Lung (tissue), 11 donors: ENCODE measurements at regions not wholly inside any gene's neighbourhood (a gene's known extent, or its start where the extent isn't known, plus 50 kb on each side); places are given as distances from the start of the nearest gene placed in this dataset.

Source experiments
- ATAC-seq: fragments of 200-7000 bp; cut with Tn5 transposase; one replicate; pipeline ENCODE4 v1.9.1; 2020; ENCODE audit warnings: moderate number of reproducible peaks; ENCODE audit not compliant: insufficient read depth, low FRiP score
- DNase-seq, 3 donors: peaks; one replicate each; pipeline ENCODE4 v3.0.0-alpha.2; 2013 to 2017
- H3K27ac ChIP-seq, 2 donors: one replicate each; pipeline ENCODE4 v1.5.1; 2013; ENCODE audit warnings: mild to moderate bottlenecking in 2 of 2, moderate library complexity in 2 of 2, control low read depth in 1 of 2, inconsistent platforms in 1 of 2, low read depth in 1 of 2, low read length in 1 of 2
- H3K27me3 ChIP-seq, 3 donors: one replicate each; pipeline ENCODE4 v1.5.1; 2013; ENCODE audit warnings: low read length in 2 of 3; ENCODE audit not compliant: control insufficient read depth in 3 of 3, insufficient read depth in 3 of 3
- H3K36me3 ChIP-seq, 4 donors: one replicate each; pipeline ENCODE4 v1.5.1; 2013; ENCODE audit warnings: low read length in 4 of 4, mild to moderate bottlenecking in 1 of 4, moderate library complexity in 1 of 4; ENCODE audit not compliant: control insufficient read depth in 4 of 4, insufficient read depth in 4 of 4
- H3K4me1 ChIP-seq, 5 donors: one replicate each; pipeline ENCODE4 v1.5.1; 2013; ENCODE audit warnings: low read length in 5 of 5, mild to moderate bottlenecking in 2 of 5, moderate library complexity in 1 of 5; ENCODE audit not compliant: control insufficient read depth in 5 of 5, insufficient read depth in 5 of 5
- H3K4me3 ChIP-seq: one replicate; pipeline ENCODE4 v1.5.1; 2013; ENCODE audit warnings: mild to moderate bottlenecking, control low read depth, moderate library complexity
- H3K9ac ChIP-seq, 2 donors: one replicate each; pipeline ENCODE4 v1.5.1; 2013; ENCODE audit warnings: low read length in 2 of 2, control low read depth in 1 of 2; ENCODE audit not compliant: insufficient read depth in 1 of 2
- H3K9me3 ChIP-seq, 4 donors: one replicate each; pipeline ENCODE4 v1.5.1; 2013; ENCODE audit warnings: low read length in 3 of 4, mild to moderate bottlenecking in 1 of 4, moderate library complexity in 1 of 4; ENCODE audit not compliant: control insufficient read depth in 4 of 4, insufficient read depth in 3 of 4
- CTCF ChIP-seq: IDR thresholded peaks from 2 replicates; pipeline ENCODE4 v1.5.1; 2012; ENCODE audit warnings: mild to moderate bottlenecking; ENCODE audit errors: control extremely low read depth, extremely low read depth
- WGBS, 2 donors: extraction: QIAGEN DNeasy Blood & Tissue Kit; methylation state at CpG; one replicate each; pipeline ENCODE4 v1.1.7; 2013; 5-methylcytosine and 5-hydroxymethylcytosine counted together
- donor health status: control.
- donor health status: control.
- donor health status: Bipolar disorder and iron deficiency.
- donor health status: healthy.
- donor health status: DM: yes; HTN: yes; CAD: no.

GRCh38 chrX:120751683-120752082 lies 121.8 kb upstream of the C1GALT1C1 start:
- 75 to 91% methylated on average over 2 of the region's 2 CpGs for WGBS, 2 donors
- ATAC-seq (no peak), DNase-seq (no peak)
- TF ChIP-seq CTCF: no peak
- no peaks in the 10 kb centered on the region for H3K27me3 ChIP-seq
- no peak overlapping the region for H3K27ac ChIP-seq
- H3K4me3 ChIP-seq: no peak overlapping the region
- no peaks in the 10 kb centered on the region for H3K36me3 ChIP-seq
- peaks cover 0 to 3% (median 0%) of the 10 kb centered on the region in 5 donors for H3K4me1 ChIP-seq
- no peak overlapping the region for H3K9ac ChIP-seq
- H3K9me3 ChIP-seq: no peaks in the 10 kb centered on the region

GRCh38 chrX:120750381-120750780 lies 120.5 kb upstream of the C1GALT1C1 start:
- WGBS, 2 donors: 60 to 89% methylated on average over 1 of the region's 1 CpG
- Histone ChIP-seq H3K9me3 (no peaks in the 10 kb centered on the region), H3K36me3 (no peaks in the 10 kb centered on the region), H3K27ac (no peak overlapping the region), H3K4me1 (peaks cover 0 to 3% (median 0%) of the 10 kb centered on the region in 5 donors), H3K4me3 (no peak overlapping the region), H3K27me3 (peaks cover 0 to 7% (median 0%) of the 10 kb centered on the region in 3 donors), H3K9ac (no peak overlapping the region)
- DNase-seq (no peak), ATAC-seq (no peak)
- TF ChIP-seq CTCF: no peak

- Histone ChIP-seq H3K9me3 (no peaks in the 10 kb centered on the region), H3K27me3 (peaks cover 0 to 7% (median 0%) of the 10 kb centered on the region in 3 donors), H3K4me3 (no peak overlapping the region), H3K27ac (no peak overlapping the region), H3K36me3 (no peaks in the 10 kb centered on the region), H3K9ac (no peak overlapping the region), H3K4me1 (no peaks in the 10 kb centered on the region)
- peak; percentile 2 to 18 (median 13) for DNase-seq
- WGBS, 2 donors: 8 to 33% methylated on average over 4 of the region's 4 CpGs
- TF ChIP-seq CTCF: no peak
- ATAC-seq: no peak
Observed at GRCh38 chrX:120749141-120749846, 119.4 kb upstream of the C1GALT1C1 start.

- ATAC-seq (no peak), DNase-seq (no peak)
- no peak for TF ChIP-seq CTCF
- 84 to 89% methylated on average over 2 of the region's 2 CpGs for WGBS, 2 donors
- H3K9me3 ChIP-seq: no peaks in the 10 kb centered on the region
- H3K4me3 ChIP-seq: no peak overlapping the region
- H3K9ac ChIP-seq: no peak overlapping the region
- H3K27ac ChIP-seq: no peak overlapping the region
- peaks cover 0 to 7% (median 0%) of the 10 kb centered on the region in 3 donors for H3K27me3 ChIP-seq
- H3K4me1 ChIP-seq: no peaks in the 10 kb centered on the region
- H3K36me3 ChIP-seq: no peaks in the 10 kb centered on the region
Observed at GRCh38 chrX:120746153-120746552, 116.3 kb upstream of the C1GALT1C1 start.
